ENCODE measurements at regions not wholly inside any gene's neighbourhood (a gene's known extent, or its start where the extent isn't known, plus 50 kb on each side); places are given as distances from the start of the nearest gene placed in this dataset.

- WGBS, 2 donors = 47 to 50% methylated on average over 2 to 3 of the region's 4 CpGs
- TF ChIP-seq POLR2AphosphoS5 (IDR thresholded peaks at IDR 0.05) = no peak
- TF ChIP-seq POLR2A (IDR thresholded peaks at IDR 0.05) = no peak
- Histone ChIP-seq H3K4me3 (no peak overlapping the region), H3K36me3 (no peaks in the 10 kb centered on the region), H3K27ac (no peak overlapping the region), H3K27me3 (no peaks in the 10 kb centered on the region), H3K9me3 (no peaks in the 10 kb centered on the region), H3K4me1 (no peaks in the 10 kb centered on the region)
- ATAC-seq (ENCODE audit: low FRiP score in 2 of 2) (no peak), DNase-seq (no peak)
Measured at GRCh38 chr10:109593682-109594081, 329.6 kb downstream of the XPNPEP1 start.

DNA sequence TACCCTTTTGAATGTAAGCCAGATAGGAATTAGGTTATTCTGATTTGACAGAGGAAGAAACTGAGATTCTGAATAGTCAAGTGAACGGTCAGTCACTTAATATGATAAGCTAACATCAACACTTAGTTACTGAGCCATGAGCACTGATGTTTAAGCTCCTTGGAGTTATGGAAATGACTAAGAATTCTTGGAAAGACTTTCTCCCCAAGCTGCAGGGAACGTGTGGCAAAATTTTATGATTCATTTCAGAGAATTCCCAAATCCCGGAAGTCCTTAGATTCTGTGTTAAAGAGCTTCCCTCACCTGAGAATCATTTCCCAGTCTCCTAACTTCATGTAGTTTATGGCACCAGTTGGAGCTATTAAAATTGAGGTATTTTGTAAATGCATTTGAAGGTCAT lies 330.9 kb downstream of the XPNPEP1 start:
- no peaks in the 10 kb centered on the region for H3K4me1 ChIP-seq
- WGBS, 2 donors = 74 to 80% methylated on average over 3 of the region's 3 CpGs
- no peak overlapping the region for H3K27ac ChIP-seq
- no peak overlapping the region for H3K4me3 ChIP-seq
- no peaks in the 10 kb centered on the region for H3K9me3 ChIP-seq
- no peak for DNase-seq
- no peaks in the 10 kb centered on the region for H3K36me3 ChIP-seq
- no peak for ATAC-seq (ENCODE audit: low FRiP score in 2 of 2)
- no peaks in the 10 kb centered on the region for H3K27me3 ChIP-seq
- TF ChIP-seq POLR2AphosphoS5 (IDR thresholded peaks at IDR 0.05) = no peak
- TF ChIP-seq, protein P1, sequence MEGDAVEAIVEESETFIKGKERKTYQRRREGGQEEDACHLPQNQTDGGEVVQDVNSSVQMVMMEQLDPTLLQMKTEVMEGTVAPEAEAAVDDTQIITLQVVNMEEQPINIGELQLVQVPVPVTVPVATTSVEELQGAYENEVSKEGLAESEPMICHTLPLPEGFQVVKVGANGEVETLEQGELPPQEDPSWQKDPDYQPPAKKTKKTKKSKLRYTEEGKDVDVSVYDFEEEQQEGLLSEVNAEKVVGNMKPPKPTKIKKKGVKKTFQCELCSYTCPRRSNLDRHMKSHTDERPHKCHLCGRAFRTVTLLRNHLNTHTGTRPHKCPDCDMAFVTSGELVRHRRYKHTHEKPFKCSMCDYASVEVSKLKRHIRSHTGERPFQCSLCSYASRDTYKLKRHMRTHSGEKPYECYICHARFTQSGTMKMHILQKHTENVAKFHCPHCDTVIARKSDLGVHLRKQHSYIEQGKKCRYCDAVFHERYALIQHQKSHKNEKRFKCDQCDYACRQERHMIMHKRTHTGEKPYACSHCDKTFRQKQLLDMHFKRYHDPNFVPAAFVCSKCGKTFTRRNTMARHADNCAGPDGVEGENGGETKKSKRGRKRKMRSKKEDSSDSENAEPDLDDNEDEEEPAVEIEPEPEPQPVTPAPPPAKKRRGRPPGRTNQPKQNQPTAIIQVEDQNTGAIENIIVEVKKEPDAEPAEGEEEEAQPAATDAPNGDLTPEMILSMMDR (IDR thresholded peaks at IDR 0.05) = no peak
- no peak for TF ChIP-seq POLR2A (IDR thresholded peaks at IDR 0.05)
- TF ChIP-seq EP300 (IDR thresholded peaks at IDR 0.05) = no peak

DNA sequence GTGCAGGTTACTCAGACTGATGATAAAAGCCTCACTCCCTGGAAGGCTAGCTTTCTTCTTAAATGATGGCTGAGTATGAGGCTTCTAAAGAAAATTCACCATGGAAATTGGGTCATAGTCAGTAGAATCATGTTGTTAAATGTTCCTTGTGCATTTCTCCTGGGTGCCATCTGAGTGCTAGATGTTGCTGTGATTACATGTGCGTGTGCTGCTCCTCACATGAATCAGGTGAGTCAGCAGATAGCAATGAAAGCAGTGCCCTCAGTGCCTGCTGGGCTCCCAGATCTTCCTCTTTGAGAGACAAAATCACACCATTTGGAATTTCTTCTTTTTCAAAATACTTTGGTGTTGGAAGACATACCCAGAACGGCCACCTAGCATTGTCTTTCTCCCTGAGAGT lies 331.7 kb downstream of the XPNPEP1 start:
- no peak for DNase-seq
- H3K27ac ChIP-seq = no peak overlapping the region
- no peaks in the 10 kb centered on the region for H3K4me1 ChIP-seq
- no peaks in the 10 kb centered on the region for H3K36me3 ChIP-seq
- TF ChIP-seq EP300 (IDR thresholded peaks at IDR 0.05) (no peak), POLR2A (IDR thresholded peaks at IDR 0.05) (no peak), POLR2AphosphoS5 (IDR thresholded peaks at IDR 0.05) (no peak)
- TF ChIP-seq, protein P1 (IDR thresholded peaks at IDR 0.05) = no peak
- 60 to 70% methylated on average over 2 of the region's 2 CpGs for WGBS, 2 donors
- ATAC-seq (ENCODE audit: low FRiP score in 2 of 2) = no peak
- H3K9me3 ChIP-seq = no peaks in the 10 kb centered on the region
- H3K27me3 ChIP-seq = no peaks in the 10 kb centered on the region
- no peak overlapping the region for H3K4me3 ChIP-seq

GRCh38 chr10:109588259-109588658 lies 335.1 kb downstream of the XPNPEP1 start:
- TF ChIP-seq POLR2AphosphoS5 (IDR thresholded peaks at IDR 0.05) (no peak), POLR2A (IDR thresholded peaks at IDR 0.05) (no peak), EP300 (IDR thresholded peaks at IDR 0.05) (no peak)
- TF ChIP-seq, protein P1 (IDR thresholded peaks at IDR 0.05) = no peak
- no peaks in the 10 kb centered on the region for H3K4me1 ChIP-seq
- no peaks in the 10 kb centered on the region for H3K36me3 ChIP-seq
- H3K27me3 ChIP-seq = no peaks in the 10 kb centered on the region
- H3K9me3 ChIP-seq = no peaks in the 10 kb centered on the region
- 61 to 68% methylated on average over 3 of the region's 3 CpGs for whole genome bisulfite sequencing, 2 donors
- no peak overlapping the region for H3K4me3 ChIP-seq
- no peak for DNase-seq
- H3K27ac ChIP-seq = no peak overlapping the region
- ATAC-seq (ENCODE audit: low FRiP score in 2 of 2) = no peak

DNA sequence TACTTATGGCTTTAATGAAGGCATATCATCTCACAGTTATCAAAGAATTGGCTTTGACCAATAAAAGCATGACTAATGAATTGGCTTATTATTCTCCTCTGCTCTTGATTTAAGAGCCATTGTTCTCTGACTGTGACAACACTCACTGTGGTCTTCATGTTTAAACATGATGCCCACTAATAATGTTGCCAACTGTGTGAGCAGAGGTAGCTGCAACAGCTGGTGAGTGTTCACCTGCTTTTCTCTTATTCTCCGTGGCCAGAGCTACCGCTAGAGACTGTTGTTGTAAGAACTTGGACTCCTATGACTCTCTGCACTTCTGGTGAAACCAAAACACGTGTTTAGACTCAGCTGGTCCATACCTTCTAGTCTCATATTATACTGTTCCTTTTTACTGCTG lies 335.9 kb downstream of the XPNPEP1 start:
- 68 to 79% methylated on average over 3 of the region's 3 CpGs for WGBS, 2 donors
- TF ChIP-seq POLR2AphosphoS5 (IDR thresholded peaks at IDR 0.05) (no peak), POLR2A (IDR thresholded peaks at IDR 0.05) (no peak), EP300 (IDR thresholded peaks at IDR 0.05) (no peak)
- TF ChIP-seq, protein P1 (IDR thresholded peaks at IDR 0.05) = no peak

More for the DNA sequence above, 335.9 kb downstream of the XPNPEP1 start:
- H3K36me3 ChIP-seq = no peaks in the 10 kb centered on the region
- ATAC-seq (ENCODE audit: low FRiP score in 2 of 2) (no peak), DNase-seq (no peak)
- no peak overlapping the region for H3K27ac ChIP-seq
- no peaks in the 10 kb centered on the region for H3K4me1 ChIP-seq
- no peaks in the 10 kb centered on the region for H3K27me3 ChIP-seq
- no peak overlapping the region for H3K4me3 ChIP-seq
- no peaks in the 10 kb centered on the region for H3K9me3 ChIP-seq

Data from upper lobe of left lung (tissue), 6 donors.